A549 (cell line): ENCODE measurements at regions not wholly inside any gene's neighbourhood (a gene's known extent, or its start where the extent isn't known, plus 50 kb on each side); places are given as distances from the start of the nearest gene placed in this dataset.
A peak's percentile ranks its signal among the peaks of the same experiment; 100 is the strongest.

Source experiments
- ATAC-seq, 2 experiments: fragments of 200-7000 bp in 1 of 2; fragments of >200 bp in 1 of 2; cut with Nextera tagmentation in 1 of 2; cut with Tn5 transposase in 1 of 2; 3 replicates each; pipeline versions ENCODE4 v1.8.0 to v1.9.1; 2018 to 2020; ENCODE audit warnings: mild to moderate bottlenecking in 1 of 2, moderate library complexity in 1 of 2
- CTCF ChIA-PET: fragments of 300-600 bp; sonication (Branson Sonifier 250); formaldehyde crosslinking; extraction: SDS; loops from one replicate; lab custom pipeline; 2021; ENCODE audit warnings: antibody characterized with exemption, inconsistent platforms; lab: Yijun Ruan, JAX
- POLR2A ChIA-PET: fragments of 350-600 bp; formaldehyde crosslinking; extraction: SDS; loops from one replicate; lab custom pipeline; 2021; ENCODE audit warnings: antibody characterized with exemption, inconsistent platforms; lab: Yijun Ruan, JAX
- DNase-seq, 2 experiments: peaks; one replicate each; pipeline versions ENCODE4 v3.0.0 to v3.0.0-alpha.2; 2011 to 2016; ENCODE audit warnings: low read depth in 1 of 2, low spot score in 1 of 2
- FAIRE-seq: peaks from 2 replicates; lab custom pipeline; 2011; peaks lifted over from hg19 to GRCh38; lab: Jason Lieb, UNC
- H3K27ac ChIP-seq, 2 experiments: fragments of >200 bp; sonication (Bioruptor Twin); formaldehyde crosslinking; 3 replicates each; pipeline ENCODE4 v1.5.1; 2016 to 2017
- H3K4me1 ChIP-seq: fragments of >200 bp; sonication (Bioruptor Twin); formaldehyde crosslinking; 3 replicates; pipeline ENCODE4 v1.6.1; 2016
- H3K4me2 ChIP-seq: fragments of >200 bp; sonication (Bioruptor Twin); formaldehyde crosslinking; 3 replicates; pipeline ENCODE4 v1.6.1; 2016
- H3K4me3 ChIP-seq: fragments of >200 bp; sonication (Bioruptor Twin); formaldehyde crosslinking; 3 replicates; pipeline ENCODE4 v1.5.1; 2016
- H3K9me3 ChIP-seq: fragments of >200 bp; sonication (Bioruptor Twin); formaldehyde crosslinking; 3 replicates; pipeline ENCODE4 v1.6.1; 2016
- BCL3 ChIP-seq: fragments of >200 bp; sonication (Bioruptor Twin); formaldehyde crosslinking; IDR thresholded peaks from 3 replicates; pipeline ENCODE4 v1.6.1; 2016
- BHLHE40 ChIP-seq: IDR thresholded peaks from 2 replicates; pipeline ENCODE4 v1.6.1; 2012; ENCODE audit warnings: low read depth, low read length, inconsistent platforms
- CBX2 ChIP-seq: fragments of 200-600 bp; sonication (generic); IDR thresholded peaks from 2 replicates; pipeline ENCODE4 v1.6.1; 2016; ENCODE audit warnings: low read depth, mild to moderate bottlenecking, borderline replicate concordance
- CHD4 ChIP-seq: fragments of 200-600 bp; sonication (generic); IDR thresholded peaks from 2 replicates; pipeline ENCODE4 v1.6.1; 2016; ENCODE audit warnings: antibody characterized with exemption, mild to moderate bottlenecking, borderline replicate concordance
- EHMT2 ChIP-seq: fragments of 200-600 bp; sonication (generic); IDR thresholded peaks from 2 replicates; pipeline ENCODE4 v1.6.1; 2016; ENCODE audit warnings: antibody characterized with exemption, low read depth, mild to moderate bottlenecking, moderate library complexity
- EP300 ChIP-seq, 2 experiments: fragments of >200 bp; sonication (Bioruptor Twin); formaldehyde crosslinking; IDR thresholded peaks; 2 replicates in 1 of 2; 3 replicates in 1 of 2; pipeline ENCODE4 v1.6.1; 2016 to 2017
- FOSL2 ChIP-seq, 2 experiments: fragments of 450-650 bp in 1 of 2; fragments of >200 bp in 1 of 2; sonication (Bioruptor Twin) in 1 of 2; formaldehyde crosslinking; IDR thresholded peaks; 2 replicates each; pipeline versions ENCODE4 v1.5.0 to v1.6.1; 2016 to 2020; ENCODE audit warnings: mild to moderate bottlenecking in 1 of 2, moderate library complexity in 1 of 2
- FOXS1 ChIP-seq: fragments of 250-450 bp; sonication (Bioruptor Pico); IDR thresholded peaks from 2 replicates; pipeline ENCODE4 v1.5.0; 2020; ENCODE audit warnings: mild to moderate bottlenecking, moderate library complexity
- GATA3 ChIP-seq: IDR thresholded peaks from 2 replicates; pipeline ENCODE4 v1.6.1; 2012; ENCODE audit warnings: borderline replicate concordance
- HOXA7 ChIP-seq: fragments of 250-450 bp; sonication (Bioruptor Pico); IDR thresholded peaks from 2 replicates; pipeline ENCODE4 v1.5.0; 2020; ENCODE audit warnings: mild to moderate bottlenecking, moderate library complexity
- HOXB13 ChIP-seq: fragments of 250-450 bp; sonication (Bioruptor Pico); IDR thresholded peaks from 2 replicates; pipeline ENCODE4 v1.5.0; 2020; ENCODE audit warnings: low read depth, mild to moderate bottlenecking, moderate library complexity
- JUNB ChIP-seq: fragments of >200 bp; sonication (Bioruptor Twin); formaldehyde crosslinking; IDR thresholded peaks from 2 replicates; pipeline ENCODE4 v1.6.1; 2016
- KDM1A ChIP-seq: fragments of 200-600 bp; sonication (generic); IDR thresholded peaks from 2 replicates; pipeline ENCODE4 v1.6.1; 2016; ENCODE audit warnings: low read depth, mild to moderate bottlenecking
- MAFK ChIP-seq: fragments of 450-650 bp; IDR thresholded peaks from 2 replicates; pipeline ENCODE4 v1.6.1; 2014; ENCODE audit not compliant: partially characterized antibody
- MYC ChIP-seq: IDR thresholded peaks from 2 replicates; pipeline ENCODE4 v1.6.1; 2012; ENCODE audit warnings: mild to moderate bottlenecking, inconsistent platforms, low read length, improper control_type of control experiment, borderline replicate concordance
- NFE2L2 ChIP-seq: fragments of 150-350 bp; conservative IDR thresholded peaks from 2 replicates; pipeline ENCODE4 v1.6.1; 2014; ENCODE audit warnings: low read length
- POLR2AphosphoS2 ChIP-seq: conservative IDR thresholded peaks from 2 replicates; pipeline ENCODE4 v1.6.1; 2012; ENCODE audit warnings: low read length, improper control_type of control experiment, inconsistent platforms
- RAD21 ChIP-seq, 2 experiments: fragments of >200 bp in 1 of 2; sonication (Bioruptor Twin) in 1 of 2; formaldehyde crosslinking in 1 of 2; IDR thresholded peaks in 1 of 2; conservative IDR thresholded peaks in 1 of 2; 2 replicates in 1 of 2; 3 replicates in 1 of 2; pipeline ENCODE4 v1.6.1; 2012 to 2018; ENCODE audit warnings: inconsistent platforms in 1 of 2
- RNF2 ChIP-seq: fragments of 200-600 bp; sonication (generic); IDR thresholded peaks from 2 replicates; pipeline ENCODE4 v1.6.1; 2016; ENCODE audit warnings: low read depth, mild to moderate bottlenecking, antibody characterized with exemption, moderate library complexity, borderline replicate concordance
- SMC3 ChIP-seq: fragments of >200 bp; sonication (Bioruptor Twin); formaldehyde crosslinking; IDR thresholded peaks from 3 replicates; pipeline ENCODE4 v1.6.1; 2018; ENCODE audit warnings: inconsistent platforms
- SREBF2 ChIP-seq: fragments of 450-650 bp; IDR thresholded peaks from 2 replicates; pipeline ENCODE4 v1.6.1; 2014; ENCODE audit warnings: mild to moderate bottlenecking, moderate library complexity
- TFCP2L1 ChIP-seq: fragments of 250-450 bp; sonication (Bioruptor Pico); IDR thresholded peaks from 2 replicates; pipeline ENCODE4 v1.5.0; 2021; ENCODE audit warnings: mild to moderate bottlenecking
- TP53 ChIP-seq: fragments of 250-450 bp; sonication (Bioruptor Pico); IDR thresholded peaks from 2 replicates; pipeline ENCODE4 v1.5.0; 2021; ENCODE audit warnings: mild to moderate bottlenecking, moderate library complexity
- ZSCAN20 ChIP-seq: fragments of 250-450 bp; sonication (Bioruptor Pico); IDR thresholded peaks from 2 replicates; pipeline ENCODE4 v1.8.0; 2022; ENCODE audit warnings: mild to moderate bottlenecking, moderate library complexity
- WGBS: methylation state at CpG from one replicate; pipeline ENCODE4 v1.1.6; 2017; ENCODE audit errors: missing lambda C conversion rate; 5-methylcytosine and 5-hydroxymethylcytosine counted together
- TF ChIP-seq, protein P1 (sequence below): fragments of 250-450 bp; sonication (Bioruptor Pico); IDR thresholded peaks from 2 replicates; pipeline ENCODE4 v1.5.0; 2020; ENCODE audit warnings: low read depth, mild to moderate bottlenecking, moderate library complexity
- TF ChIP-seq, protein P2 (sequence below): IDR thresholded peaks from 2 replicates; pipeline ENCODE4 v1.6.1; 2012

DNA sequence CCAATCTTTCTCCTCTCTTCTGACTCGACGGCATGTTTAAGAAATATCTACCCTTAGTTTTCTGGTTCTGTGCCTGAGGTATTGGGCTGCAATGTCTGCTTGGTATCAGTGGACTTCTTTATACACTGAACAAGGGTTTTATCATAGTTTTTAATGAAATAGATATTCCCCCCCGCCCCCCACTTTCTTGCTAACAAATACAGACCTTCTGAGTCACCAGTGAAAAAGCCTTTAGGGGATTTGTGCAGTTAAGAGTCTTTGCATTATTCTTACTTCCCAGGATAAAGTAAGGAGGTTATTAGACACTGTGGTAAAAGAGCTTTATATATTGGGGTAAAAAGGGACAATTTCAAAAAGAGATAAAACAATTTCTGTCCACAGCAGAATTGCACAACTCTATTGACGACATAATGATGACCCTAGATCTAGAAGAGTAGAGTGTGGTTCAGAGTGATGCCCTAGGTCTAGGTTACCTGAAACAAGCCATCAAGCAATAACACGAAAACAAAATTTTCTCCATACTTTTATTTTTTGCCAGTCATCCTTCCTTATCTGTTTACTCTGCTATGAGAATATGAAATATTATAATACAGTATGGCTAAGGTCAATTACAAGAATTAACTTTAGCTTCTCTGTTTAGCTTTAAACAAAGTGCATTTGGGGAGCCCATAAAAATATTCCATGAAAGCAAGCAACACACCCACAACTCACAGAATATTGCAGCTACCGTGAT lies 110.7 kb downstream of the PLK2 start:
- POLR2A ChIA-PET: no interaction called here

DNA sequence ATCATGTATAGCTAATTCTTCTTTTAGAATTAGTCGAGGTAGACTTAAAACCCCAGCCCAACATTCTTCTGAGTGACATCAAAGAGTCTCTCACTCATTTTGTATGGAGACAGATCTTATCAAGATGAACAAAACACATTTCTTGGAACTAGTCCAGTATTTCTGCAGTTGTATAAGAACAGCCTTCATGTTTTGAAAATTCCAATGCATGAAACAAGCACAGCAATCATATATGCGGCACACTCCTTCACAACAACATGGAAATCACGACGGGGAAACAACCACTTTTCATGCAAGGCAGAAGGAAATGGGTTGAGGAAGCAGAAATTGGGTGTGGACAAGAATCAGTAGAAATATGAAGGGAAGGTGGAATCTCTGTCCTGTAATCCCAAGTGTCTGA lies 113.8 kb downstream of the PLK2 start:
- TF ChIP-seq, protein P1, sequence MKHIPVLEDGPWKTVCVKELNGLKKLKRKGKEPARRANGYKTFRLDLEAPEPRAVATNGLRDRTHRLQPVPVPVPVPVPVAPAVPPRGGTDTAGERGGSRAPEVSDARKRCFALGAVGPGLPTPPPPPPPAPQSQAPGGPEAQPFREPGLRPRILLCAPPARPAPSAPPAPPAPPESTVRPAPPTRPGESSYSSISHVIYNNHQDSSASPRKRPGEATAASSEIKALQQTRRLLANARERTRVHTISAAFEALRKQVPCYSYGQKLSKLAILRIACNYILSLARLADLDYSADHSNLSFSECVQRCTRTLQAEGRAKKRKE (CRISPR knock-in tag): no peak
- TF ChIP-seq ZSCAN20 (CRISPR knock-in tag) (no peak), POLR2AphosphoS2 (no peak), KDM1A (no peak), TFCP2L1 (CRISPR knock-in tag) (no peak), HOXA7 (CRISPR knock-in tag) (no peak), SMC3 (no peak), CHD4 (no peak), GATA3 (no peak), EP300 (IDR thresholded peaks at IDR 0.05) (no peak)
- CTCF ChIA-PET: no interaction called here
- ATAC-seq: no peak
- no peak for FAIRE-seq
- Histone ChIP-seq H3K27ac (no peak overlapping the region), H3K4me1 (no peaks in the 10 kb centered on the region), H3K4me3 (no peak overlapping the region), H3K9me3 (0 out of 3 replicates have a peak, but pooled peaks cover 3% of the 10 kb centered on the region), H3K4me2 (no peak overlapping the region)
- WGBS: 88% methylated on average over 4 of the region's 4 CpGs
- no peak for DNase-seq
- POLR2A ChIA-PET: no interaction called here

More for the DNA sequence above, 110.7 kb downstream of the PLK2 start:
- DNase-seq (no peak), FAIRE-seq (no peak), ATAC-seq (no peak)
- Histone ChIP-seq H3K9me3 (0 out of 3 replicates have a peak, but pooled peaks cover 3% of the 10 kb centered on the region), H3K4me1 (no peaks in the 10 kb centered on the region), H3K4me2 (no peak overlapping the region), H3K27ac (peak overlapping the region in 1 of 2 experiments; percentile 3; a peak in 1 of 6 replicates), H3K4me3 (no peak overlapping the region)
- WGBS: 82% methylated on average over 6 of the region's 6 CpGs
- CTCF ChIA-PET: interaction anchor here (1.0 to 1.4 kb wide), 2 partner anchors 13 to 15 kb away, joined by 3 read pairs; no protein-coding TSS in a partner anchor
- no peak for TF ChIP-seq SREBF2
- no peak for TF ChIP-seq RNF2
- TF ChIP-seq TP53: no peak
- TF ChIP-seq NFE2L2: peak; percentile 82
- no peak for TF ChIP-seq FOSL2 (IDR thresholded peaks at IDR 0.05)
- TF ChIP-seq FOSL2 (CRISPR knock-in tag; IDR thresholded peaks at IDR 0.05): no peak
- TF ChIP-seq EHMT2: no peak
- TF ChIP-seq CBX2: no peak
- no peak for TF ChIP-seq RAD21 (conservative IDR thresholded peaks at IDR 0.05 in 1 of 2, IDR thresholded peaks at IDR 0.05 in 1 of 2)
- no peak for TF ChIP-seq HOXB13
- no peak for TF ChIP-seq JUNB
- no peak for TF ChIP-seq BCL3
- TF ChIP-seq MAFK: peak; percentile 6
- TF ChIP-seq FOXS1 (CRISPR knock-in tag): no peak

GRCh38 chr5:58341476-58341875 lies 118.4 kb downstream of the PLK2 start:
- POLR2A ChIA-PET: no interaction called here
- 92% methylated on average over 2 of the region's 2 CpGs for WGBS
- no peak overlapping the region for H3K4me3 ChIP-seq
- no peak overlapping the region for H3K27ac ChIP-seq
- TF ChIP-seq ZSCAN20 (CRISPR knock-in tag): no peak
- TF ChIP-seq, protein P2, sequence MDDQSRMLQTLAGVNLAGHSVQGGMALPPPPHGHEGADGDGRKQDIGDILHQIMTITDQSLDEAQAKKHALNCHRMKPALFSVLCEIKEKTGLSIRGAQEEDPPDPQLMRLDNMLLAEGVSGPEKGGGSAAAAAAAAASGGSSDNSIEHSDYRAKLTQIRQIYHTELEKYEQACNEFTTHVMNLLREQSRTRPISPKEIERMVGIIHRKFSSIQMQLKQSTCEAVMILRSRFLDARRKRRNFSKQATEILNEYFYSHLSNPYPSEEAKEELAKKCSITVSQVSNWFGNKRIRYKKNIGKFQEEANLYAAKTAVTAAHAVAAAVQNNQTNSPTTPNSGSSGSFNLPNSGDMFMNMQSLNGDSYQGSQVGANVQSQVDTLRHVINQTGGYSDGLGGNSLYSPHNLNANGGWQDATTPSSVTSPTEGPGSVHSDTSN: no peak
- TF ChIP-seq RAD21 (conservative IDR thresholded peaks at IDR 0.05 in 1 of 2, IDR thresholded peaks at IDR 0.05 in 1 of 2): no peak
- TF ChIP-seq MYC: no peak
- no peak for TF ChIP-seq BHLHE40
- no peak overlapping the region for H3K4me2 ChIP-seq
- H3K4me1 ChIP-seq: no peaks in the 10 kb centered on the region
- no peak for ATAC-seq
- no peaks in the 10 kb centered on the region for H3K9me3 ChIP-seq
- no peak for DNase-seq
- CTCF ChIA-PET: no interaction called here
- FAIRE-seq: no peak
